GM21825 (cell line): ENCODE measurements at regions not wholly inside any gene's neighbourhood (a gene's known extent, or its start where the extent isn't known, plus 50 kb on each side); places are given as distances from the start of the nearest gene placed in this dataset.

Source experiments
- ATAC-seq: cut with Tn5 transposase; IDR thresholded peaks from one replicate; pipeline ENCODE4 v1.9.1; 2021; ENCODE audit warnings: mild to moderate bottlenecking, moderate library complexity; ENCODE audit not compliant: unreplicated experiment

DNA sequence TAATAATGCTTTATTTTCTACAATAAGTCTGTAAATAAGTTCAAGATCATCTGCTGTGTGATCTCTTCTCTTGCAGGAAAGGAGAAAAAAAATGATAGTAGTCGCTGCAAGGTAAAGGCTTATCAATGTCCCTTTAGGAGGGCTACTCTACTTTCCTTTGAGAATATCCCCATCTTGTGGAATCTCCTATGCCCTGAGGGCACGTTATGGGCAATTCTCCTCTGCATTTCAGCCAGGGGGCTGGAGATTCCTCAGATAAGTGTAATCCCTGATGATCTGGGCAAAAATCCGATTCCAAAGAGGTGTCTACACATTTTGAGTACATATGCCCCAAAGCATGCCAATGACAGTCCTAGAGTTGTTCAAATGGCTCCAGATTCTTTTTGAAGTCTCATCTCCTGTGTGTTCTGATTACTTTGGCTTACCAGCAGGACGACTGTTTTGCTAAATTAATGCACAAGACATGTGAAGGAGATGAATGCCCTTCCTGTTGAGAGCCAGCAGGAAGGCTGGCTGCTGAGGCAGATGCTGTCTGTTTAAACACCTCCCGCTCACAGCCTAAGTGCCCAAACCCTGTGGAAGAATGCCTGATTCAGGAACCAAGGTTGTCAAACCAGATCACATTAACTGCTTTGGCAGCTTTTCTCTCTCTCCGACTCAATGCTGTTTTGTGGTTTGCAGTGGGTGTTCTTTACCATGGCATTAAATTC lies 171.2 kb upstream of the COL1A2 start:
- ATAC-seq: no peak

DNA sequence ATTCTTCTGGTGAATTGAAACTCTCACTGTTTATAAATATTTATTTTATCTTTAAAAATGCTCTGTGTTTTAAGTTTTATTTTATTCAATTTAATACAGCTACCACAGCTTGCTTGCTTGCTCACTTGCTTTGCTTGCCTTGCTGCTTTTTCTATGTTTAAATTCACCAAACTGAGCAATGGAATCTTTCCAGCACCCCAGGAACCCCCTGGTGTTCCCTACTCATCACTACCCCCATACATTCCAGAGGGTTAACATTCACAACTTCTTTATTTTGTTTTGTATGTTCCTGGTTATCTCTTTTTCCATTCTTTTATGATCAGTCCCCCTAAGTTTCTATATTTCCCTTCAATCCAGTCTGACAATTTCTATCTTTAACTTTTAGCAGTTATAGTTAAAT lies 166.5 kb upstream of the COL1A2 start:
- ATAC-seq: no peak

DNA sequence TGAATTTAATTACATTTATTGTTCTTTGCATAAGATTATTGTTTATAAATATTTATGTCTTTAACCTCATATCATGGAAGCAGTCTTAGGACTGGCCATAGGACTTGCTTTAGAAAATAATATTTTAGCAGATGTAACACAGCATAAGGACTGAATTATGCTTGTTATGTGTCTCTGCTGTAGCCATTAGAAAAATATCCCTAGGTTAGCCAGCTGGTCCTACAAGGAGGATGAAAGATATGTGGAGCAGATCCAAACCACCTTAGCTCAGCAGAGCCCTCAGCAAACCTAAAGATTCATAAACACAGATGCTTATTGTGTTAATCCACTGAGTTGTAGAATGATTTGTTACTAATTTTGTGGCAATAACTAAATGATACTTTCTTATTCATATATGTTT lies 166.0 kb upstream of the COL1A2 start:
- no peak for ATAC-seq

DNA sequence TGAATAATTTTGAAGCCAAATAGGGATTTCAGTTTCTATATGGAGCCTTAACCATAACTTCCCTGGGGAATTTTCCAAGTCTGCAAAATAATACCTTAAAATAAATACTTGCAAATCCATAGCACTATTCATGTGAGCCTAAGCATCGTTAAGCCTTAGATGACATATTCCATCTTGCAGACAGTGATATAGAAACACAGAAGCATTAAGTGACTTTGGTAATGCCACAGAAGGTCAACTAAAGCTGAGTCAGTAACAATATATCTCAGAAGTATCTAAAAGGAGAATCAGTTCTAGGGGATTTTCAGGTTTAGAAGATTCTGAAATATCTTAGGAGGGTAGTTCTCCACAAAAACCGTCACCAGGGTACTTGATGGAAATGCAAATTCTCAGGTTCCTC lies 163.4 kb upstream of the COL1A2 start:
- no peak for ATAC-seq

DNA sequence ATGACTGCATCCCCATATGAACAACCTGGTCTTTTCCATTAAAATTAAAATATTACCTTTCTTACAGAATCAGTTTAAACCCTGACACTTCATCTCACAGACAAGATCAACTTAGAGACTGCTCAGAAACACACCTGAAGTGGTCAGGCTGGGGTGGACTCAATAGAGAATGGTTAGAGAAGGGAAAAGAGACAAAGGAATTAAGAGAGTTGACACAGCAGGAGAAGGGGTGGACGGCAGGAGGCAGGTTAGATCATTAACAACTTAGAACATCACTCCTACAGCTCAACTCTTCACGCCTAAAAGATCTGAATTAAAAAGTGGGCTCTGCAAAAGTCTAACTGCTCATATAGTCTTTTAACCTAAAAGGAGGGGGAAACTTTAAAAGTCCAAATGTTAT lies 157.7 kb upstream of the COL1A2 start:
- ATAC-seq: no peak

DNA sequence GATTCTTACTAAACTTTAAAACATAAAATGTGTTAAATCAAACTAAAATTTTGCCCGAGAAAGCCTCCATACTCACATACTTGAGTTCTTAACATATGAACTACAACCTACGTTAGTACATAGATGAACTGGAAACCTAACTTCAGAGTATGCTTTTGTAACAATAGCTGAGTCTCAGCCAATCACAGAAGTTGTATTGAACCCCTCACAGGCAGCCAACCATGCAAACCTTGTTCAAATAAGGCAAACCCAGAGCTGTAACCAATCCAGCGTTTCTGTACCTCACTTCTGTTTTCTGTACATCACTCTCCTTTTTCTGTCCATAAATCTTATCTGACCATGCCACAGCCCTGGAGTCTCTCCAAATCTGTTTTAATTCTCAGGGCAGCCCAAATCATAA lies 157.3 kb upstream of the COL1A2 start:
- ATAC-seq: no peak

DNA sequence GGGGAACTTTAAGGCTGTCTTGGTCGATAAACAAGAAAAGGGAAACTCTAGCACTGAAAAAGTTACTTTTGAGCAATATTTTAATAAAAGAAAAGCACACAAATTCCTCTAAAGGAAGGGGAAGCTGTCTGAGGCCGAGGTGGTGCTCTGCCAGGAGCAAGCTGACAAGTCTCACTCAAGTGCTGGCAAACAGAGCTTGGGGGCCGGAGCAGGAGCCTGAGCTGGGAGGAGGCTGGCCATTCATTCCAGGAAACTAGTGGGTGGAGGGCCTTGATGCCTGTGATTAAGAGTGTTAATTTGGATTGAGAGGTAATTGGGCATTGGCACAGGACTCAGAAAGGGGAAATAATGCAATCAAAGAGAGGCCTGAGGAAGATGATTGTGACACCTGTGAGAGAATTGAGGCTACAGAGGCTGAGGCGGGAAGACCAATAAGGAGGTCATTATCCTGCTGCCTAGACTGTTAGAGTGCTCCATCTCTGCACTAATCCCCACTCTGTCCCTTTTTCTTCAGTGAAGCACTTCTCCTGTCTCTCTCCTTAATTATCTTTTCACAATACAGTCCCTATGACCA lies 154.9 kb upstream of the COL1A2 start:
- ATAC-seq: no peak

DNA sequence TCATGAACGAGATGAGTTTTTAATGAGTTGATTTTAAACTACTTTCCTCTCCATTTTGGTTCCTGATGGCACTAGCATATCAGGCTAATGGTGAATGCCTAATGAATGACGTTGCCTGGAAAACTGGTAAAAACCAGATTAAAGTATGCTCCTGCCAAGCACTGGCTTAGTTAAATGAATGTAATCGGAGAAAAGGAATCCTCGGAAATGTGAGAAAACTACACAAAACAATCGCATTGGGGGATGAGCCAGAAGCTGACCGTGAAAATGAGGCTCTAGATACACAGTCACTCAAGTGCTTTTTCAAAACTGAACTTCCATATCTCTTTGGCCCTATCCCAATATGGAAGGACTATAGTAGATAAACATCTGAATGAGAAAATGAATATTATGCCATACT lies 153.8 kb upstream of the COL1A2 start:
- no peak for ATAC-seq

DNA sequence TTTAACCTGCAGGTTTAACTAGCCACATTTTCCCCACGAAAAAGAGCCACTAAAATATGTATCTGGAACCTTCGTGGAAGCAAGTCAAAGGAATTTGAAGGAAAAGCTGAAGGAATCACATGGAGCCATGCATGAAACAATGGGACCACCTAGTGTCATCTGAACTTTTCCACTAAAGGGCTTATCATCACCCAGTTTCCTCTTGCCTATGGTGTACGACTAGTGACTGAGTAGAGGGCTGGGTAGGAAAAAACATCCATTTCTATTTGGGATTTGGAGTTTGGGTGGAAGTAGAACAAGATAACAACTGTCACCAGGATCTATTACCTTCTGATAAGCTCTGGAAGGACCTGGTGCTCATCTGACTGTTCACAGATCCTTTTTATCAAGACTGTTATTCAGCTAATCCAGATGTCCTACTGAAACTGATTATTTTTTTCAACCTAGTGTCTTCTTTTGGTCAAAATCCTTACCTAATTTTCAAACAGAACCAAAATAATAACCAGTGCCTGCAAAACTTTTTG lies 153.2 kb upstream of the COL1A2 start:
- no peak for ATAC-seq

DNA sequence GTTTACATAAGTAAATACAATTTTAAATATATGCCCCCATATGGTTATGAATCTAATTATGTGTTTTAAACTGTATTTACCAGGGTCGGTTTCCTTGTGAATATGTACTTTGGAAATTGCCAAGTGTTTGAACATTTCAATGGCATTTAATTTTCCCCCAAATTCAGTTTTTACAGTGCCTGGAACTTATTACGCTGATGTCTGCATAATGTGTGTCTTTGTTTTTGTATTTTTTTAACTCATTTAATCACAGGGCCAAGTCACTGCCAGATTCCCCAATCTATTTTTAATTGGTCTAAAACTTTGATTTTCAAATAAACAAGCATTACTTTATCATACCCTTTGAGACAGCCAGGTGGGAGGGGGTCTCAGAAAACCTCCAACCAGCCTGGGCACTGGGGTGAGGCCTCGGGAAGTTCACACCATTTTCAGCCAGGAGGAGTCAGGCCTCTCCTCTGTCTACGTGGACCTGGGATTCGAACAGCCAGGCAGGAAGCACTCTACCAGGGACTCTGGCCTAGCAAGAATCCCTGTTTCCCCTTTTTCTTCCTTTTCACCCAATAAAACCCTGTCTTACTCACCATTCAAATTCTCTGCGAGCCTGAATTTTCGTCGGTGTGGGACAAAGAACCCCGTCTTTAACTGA lies 151.5 kb upstream of the COL1A2 start:
- ATAC-seq: no peak

DNA sequence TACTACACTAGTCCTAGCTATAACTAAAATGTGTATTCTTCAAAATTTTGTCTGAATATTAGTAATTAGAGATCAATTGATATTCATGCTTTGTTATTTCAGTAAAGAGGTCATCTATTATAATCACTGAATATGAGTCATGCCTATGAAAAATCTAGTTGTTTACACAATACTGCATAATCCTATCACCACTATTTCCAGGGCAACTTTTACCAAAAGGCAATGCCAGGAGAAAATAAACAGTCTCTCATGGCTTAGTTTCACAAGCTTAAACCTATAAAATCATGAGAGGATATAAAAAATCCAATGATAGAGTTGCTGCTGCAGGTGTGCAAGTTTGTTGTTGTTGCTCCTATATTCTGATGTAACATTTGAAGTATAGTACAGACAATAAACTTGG lies 149.9 kb upstream of the COL1A2 start:
- ATAC-seq: no peak

DNA sequence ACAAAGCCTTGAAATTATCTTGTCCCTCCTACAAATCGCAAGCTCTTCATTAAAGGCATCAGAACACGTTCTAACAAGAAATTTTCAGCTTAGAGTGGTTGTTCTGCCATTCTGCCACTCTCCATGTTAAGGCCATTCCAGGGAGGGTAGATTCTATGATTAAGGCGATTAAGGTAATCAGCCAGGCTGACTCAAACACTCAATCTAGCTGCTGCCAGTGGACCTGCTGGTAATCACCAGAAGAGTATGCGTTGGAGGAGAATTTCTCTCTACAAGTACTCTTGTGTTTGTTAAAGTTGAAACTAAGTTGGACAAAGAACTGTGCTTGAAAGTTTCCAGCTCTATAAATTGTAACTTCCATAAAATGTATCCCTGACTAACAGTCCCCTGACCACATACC lies 149.2 kb upstream of the COL1A2 start:
- ATAC-seq: no peak

DNA sequence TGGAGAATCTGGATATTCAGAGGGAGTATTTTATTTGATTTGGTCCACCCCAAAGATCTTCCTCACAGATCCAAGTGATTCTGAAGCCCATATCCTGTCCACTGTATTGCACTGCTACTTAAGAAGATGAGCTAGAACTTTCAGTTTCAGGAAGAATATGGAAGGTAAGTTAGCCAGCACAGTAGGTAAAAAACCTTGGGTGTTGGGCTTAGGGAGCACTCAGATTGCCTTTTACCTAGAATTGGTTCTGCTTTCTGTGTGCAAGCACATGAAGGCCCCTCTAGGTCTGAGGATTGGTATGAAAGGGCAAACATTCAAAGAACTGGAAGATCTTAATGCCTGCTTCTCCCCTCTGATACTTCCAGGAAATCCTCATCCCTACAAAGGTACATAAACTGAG lies 146.7 kb upstream of the COL1A2 start:
- ATAC-seq: no peak

DNA sequence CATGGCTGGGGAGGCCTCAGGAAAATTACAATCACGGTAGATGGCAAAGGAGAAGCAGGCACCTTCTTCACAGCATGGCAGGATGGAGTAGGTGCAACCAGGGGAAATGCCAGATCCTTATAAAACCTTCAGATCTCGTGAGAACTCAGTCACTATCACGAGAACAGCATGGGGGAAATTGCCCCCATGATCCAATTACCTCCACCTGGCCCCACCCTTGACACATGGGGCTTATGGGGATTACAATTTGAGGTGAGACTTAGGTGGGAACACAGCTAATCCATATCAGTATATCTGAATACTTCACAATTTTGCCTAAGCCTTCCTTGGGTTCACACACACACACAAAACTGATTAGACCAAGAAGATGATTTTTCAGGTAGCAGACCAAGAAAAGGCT lies 145.1 kb upstream of the COL1A2 start:
- ATAC-seq: no peak

DNA sequence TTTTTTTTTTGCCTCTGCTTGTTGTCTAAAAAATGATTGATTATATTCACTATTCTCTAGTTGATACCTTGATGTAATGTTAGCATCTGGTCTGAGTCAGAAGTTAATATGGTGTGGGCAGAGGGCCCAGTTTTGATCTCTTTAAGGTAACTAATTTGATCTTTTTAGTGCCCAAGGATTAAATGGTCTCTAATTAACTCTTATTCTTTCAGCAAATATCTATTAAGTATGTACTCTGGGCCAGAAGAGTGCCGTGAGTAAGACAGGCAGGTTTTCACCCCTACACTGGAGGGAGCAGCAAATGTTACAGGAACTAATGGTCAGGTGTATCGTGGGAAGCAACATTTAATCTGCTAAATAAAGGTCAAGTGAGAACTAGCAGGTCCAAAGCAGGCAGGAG lies 144.6 kb upstream of the COL1A2 start:
- no peak for ATAC-seq

DNA sequence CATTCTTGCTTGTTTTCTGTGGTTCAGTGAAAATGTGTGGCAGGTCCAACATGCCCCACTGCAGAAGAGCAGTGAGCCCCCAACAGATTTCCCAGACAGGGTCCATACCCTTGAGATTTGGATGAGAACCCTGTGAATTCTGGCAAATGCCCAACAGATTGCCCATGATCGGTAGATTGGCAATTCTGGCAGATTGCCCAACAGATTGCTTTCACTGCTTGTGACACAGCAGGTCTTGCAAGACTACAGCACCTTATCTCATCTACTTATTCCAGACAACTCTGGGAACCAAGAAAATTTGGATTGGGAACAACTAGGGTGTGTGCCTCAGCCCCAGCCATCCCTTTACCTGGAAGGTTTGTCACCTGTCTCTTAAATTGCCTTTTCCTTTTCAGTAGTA lies 143.7 kb upstream of the COL1A2 start:
- ATAC-seq: no peak

DNA sequence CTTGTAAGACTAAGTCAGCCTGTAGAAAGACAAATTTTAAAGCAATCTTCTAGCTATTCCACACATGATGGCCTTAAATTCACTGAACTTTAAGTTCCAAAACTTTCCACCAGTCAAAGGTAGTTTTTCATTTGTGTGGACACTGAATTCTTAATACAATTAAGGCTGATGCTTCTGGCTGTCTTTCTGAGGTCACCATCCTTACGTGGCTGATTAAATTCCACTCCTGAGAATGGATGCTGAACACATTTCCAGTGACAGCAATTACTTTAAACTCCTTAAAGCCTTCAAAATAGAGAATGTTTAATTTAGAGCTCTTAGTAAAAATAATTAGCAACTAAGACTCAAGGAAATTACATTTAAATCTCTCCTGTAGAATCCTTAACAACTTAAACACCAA lies 142.6 kb upstream of the COL1A2 start:
- no peak for ATAC-seq

DNA sequence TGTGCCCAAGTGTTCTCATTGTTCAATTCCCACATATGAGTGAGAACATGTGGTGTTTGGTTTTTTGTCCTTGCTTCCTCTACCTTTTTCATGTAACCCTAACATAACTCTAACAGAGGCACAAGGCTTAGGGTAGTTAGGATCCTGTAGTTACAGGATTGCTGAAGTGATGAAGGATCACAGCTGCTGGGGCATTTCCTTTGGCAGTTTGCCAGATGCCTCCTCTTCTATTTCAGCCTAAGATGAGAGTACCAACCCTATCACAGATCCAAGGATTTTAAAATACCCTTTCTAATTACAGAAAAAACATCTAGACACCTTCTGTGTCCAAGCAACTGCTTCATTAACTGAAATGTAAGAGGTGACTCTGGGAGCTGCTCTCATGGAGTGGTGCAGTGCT lies 141.7 kb upstream of the COL1A2 start:
- ATAC-seq: no peak

DNA sequence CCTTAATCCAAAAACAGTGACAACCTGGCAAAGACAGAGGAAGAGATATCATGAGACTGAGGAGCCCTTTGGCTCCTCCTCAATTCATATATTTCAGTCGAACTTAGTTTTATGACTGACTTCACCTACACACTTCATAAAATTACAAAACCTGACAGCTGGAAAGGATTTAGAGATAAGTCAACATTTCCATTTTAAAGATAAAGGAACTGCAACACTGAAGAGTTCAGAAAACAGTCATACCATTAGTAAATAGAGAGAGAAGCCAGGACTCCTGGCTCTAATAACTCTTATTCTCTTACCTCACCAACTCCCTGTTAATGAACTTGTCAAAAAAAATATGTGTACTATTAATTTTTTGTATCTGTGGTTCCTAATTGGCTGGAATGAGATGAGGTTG lies 141.0 kb upstream of the COL1A2 start:
- ATAC-seq: no peak

DNA sequence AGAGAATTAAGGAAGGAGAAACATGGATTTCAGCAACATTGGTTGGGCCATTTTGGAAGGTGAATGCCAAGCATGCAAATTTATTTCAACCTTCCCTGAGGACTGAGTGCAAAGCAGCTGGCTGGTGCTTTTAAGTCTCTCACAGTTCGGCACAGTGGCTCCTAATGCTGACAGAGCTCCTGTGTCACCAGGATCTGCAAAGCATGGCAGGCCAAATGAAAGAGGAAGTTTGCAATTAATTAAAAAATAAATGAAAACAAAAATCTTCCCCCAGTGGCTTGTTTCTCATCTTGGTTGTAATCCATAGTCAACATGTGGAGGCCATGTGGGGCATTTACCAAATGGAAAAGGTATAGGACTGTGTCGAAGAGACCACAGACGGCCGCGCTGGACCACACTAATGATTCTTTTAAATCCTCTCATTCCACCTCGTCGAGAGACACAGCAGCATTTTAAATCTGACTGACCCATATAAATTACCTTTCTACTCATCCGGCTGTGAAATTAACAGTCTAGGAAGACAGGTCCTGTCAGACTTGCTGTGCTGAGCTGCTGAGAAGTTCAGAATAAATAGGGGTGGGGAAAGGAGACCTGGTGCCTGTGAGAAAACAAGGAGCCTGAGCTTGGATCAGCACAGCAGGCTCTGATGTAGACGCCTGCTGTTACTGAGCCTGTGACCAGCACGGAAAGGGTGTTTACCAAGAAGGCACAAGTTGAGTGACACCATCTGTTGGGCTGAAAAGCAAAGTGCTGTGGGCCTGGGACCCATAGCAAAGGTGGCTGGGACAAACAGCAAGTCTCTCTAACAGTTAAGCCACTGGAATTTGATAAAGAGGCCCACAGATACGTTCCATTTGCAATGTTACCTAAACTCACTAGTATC lies 136.0 kb upstream of the COL1A2 start:
- ATAC-seq: no peak

DNA sequence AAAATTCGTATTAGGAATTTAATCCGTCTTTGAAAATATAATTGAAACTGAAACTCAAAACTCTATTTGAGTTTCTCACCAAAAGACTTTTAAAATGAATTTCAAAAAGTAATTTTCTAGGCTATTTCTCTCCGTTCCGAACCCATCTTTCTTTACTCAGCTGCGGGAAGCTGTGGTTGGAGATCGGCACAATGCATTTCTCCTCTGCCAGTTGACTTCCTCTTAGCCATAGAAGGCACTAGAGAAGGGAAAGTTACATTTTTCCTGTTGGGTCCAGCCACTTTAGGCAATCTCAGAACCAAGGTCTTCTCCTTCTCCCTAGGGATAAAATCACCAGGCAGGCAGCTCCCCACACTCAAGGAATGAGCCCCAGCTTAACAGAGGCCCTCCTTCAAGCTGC lies 133.6 kb upstream of the COL1A2 start:
- ATAC-seq: no peak
